HG02763 (cell line): ENCODE measurements at regions not wholly inside any gene's neighbourhood (a gene's known extent, or its start where the extent isn't known, plus 50 kb on each side); places are given as distances from the start of the nearest gene placed in this dataset.

ENCODE experiments used
- ATAC-seq: cut with Tn5 transposase; IDR thresholded peaks from one replicate; pipeline ENCODE4 v1.9.1; 2021; ENCODE audit warnings: mild to moderate bottlenecking, moderate library complexity; ENCODE audit not compliant: unreplicated experiment

DNA sequence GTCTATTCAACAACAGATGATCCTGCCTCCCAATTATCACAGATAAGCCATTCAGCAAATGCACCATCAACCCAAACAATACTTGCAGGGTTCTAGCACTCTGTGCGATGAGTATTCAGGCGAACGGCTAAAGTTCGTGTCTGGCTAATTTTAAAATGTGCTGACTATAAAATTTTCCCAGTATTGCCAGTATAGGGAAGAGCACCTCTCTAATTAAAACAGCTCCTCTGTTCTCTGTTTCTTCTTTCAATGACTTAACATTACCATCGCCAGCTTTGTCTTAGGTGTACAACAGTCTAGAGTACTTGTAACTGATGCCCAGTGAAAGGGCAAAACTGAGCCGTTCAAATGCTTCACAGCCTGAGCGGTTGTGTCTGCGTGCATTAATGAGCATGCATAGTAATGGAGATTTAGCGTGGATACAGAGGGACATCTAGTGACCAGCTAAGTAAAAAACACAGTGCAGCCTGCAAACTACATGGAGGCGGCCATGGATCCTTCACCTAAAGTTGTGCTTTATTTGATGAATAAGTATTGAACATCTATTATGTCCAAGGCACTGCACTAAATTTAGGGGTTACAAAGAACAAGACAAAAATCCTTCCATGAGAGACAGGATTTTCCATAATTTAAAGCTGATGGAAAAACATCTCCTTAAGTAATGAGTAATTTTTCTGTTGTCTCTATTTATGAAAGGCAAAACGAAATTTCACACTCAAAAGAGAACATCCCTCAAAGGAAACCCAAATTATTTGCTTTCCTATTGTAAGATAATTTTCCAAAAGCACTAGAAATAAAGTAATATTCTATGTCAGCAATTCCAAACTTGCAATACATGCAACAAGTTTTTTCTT is 120.0 kb downstream of the SETD4 start:
- no peak for ATAC-seq

DNA sequence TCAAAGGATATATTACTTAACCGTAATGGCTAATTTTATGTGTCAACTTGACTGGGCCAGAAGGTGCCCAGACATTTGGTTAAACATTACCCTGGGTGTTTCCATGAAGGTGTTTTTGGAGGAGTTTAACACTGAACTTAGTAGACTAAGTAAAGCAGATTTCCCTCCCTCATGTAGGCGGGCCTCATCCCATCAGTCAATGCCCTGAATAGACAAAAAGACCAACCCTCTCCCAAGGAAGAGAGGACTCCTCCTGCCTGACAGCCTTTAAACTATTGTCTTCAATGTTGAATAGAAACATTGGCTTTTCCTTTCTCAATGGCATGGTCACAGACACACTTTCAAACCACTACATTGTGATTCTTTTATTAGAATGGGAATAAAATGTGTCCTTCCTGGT is 121.9 kb downstream of the SETD4 start:
- ATAC-seq: no peak

DNA sequence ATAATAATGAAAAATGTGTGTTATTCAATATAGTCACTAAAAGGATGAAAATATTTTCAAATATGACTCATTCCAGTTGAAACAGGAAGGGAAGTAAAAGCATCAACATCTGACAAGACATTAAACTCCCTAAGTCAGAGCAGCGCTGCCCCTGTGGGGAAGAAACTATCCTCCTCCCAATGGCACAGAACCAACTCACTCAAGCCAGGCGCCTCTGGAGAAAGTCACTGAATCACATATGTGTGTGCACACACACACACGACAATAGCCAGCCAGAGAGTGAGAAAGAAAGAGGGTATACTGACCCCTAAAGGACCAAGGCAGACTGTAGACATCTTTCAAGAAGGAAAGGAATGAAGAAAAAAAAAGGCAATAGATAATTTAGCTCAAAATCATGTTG is 126.9 kb downstream of the SETD4 start:
- ATAC-seq: no peak

- ATAC-seq: peak; percentile 67
Measured at GRCh38 chr21:35932232-35932911, 128.0 kb downstream of the SETD4 start.

- ATAC-seq: no peak
Measured at GRCh38 chr21:35929901-35930300, 130.4 kb downstream of the SETD4 start.

DNA sequence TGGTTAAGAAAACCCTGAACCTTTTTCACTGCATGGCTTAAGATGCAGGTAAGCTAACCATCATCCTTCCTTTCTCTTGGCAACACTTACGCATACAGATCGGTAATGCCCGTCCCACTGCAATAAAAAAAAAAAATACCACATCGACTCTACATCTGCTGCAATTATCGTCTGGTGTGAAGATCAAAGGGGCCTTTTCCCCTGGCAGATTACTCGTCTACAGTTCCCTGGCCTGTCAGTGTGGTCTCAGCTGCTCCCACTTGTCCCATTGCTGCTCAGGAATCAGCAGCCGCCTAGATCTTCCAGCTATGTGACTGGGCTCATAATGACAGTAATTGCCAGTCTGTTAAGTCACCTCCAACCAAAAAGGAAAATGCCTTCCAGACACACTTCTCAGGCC is 133.1 kb downstream of the SETD4 start:
- ATAC-seq: no peak

DNA sequence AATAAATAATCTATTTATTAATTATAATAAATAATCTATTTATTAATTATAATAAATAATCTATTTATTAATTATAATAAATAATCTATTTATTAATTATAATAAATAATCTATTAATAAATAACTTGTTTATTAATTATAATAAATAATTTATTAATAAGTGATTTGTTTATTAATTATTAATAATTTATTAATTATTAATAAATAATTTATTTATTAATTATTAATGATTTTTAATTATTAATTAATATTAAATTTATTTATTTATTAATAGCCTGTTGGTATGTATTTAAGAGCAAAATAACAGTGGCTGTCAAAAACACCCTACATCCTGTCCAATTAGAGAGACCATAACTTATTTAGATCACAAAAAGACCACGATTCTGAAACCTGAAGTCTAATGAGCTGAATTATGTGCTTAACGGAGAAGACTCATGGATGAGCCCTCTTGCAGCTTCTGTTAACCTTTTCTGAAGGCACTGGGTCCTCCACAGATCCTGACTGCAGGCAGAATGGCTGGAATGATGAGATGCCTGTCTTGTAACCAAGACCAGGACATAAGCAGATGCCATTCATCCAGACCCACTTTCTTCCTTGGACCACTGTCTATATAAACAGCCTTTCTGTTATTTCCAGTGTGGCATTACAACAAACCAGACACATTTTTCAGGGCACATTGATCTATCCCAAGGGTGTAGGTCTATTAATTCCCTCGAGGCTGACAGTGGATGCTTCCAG is 134.2 kb downstream of the SETD4 start:
- ATAC-seq: no peak

- ATAC-seq: no peak
Measured at GRCh38 chr21:35925497-35925896, 134.8 kb downstream of the SETD4 start.

DNA sequence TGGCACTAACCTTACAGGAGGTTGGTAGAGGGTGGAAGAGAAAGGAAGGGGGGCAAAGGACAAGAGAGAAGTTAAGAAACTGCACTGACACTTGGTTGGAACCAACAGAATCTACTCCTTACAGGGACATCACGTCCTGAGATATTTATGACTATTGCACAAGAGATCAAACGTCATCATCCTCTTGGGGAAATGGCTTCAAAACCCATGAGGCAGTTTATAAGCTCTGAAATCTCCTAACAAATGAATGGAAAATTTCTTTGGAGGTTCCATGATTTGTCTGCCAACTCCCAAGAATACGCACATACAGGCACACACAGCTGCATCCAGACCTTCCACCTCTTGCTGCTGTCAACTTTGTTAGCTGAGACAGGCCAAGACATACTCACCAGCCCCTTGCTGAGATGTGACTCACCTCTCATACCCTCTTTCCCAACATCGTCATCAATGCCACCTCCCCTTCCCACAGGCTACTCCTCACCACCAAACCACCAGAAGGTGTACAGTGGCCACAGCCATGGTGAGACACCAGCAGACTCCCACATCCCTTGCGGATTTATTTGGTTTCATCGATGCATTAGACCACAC is 135.5 kb downstream of the SETD4 start:
- ATAC-seq: no peak

DNA sequence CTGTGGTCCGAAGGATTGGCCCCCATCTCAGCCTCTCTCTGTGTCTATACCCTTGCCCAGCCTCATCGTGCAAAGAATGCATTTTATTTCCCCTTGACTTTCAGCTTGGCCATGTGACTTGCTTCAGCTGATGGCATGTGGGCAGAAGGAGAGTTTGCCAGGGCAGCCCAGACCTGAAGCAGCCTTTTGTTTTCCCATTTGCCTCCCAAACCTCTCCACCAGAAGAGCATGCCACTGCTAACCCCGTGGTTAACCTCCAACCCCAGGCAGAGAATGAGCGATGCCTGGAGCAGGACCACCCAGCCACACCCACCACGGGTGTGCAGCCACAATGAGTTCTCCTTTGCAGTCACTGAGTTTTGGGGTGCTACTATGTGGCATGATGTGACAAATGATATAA is 136.4 kb downstream of the SETD4 start:
- ATAC-seq: no peak

- ATAC-seq: no peak
Measured at GRCh38 chr21:35922618-35923017, 137.7 kb downstream of the SETD4 start.

GRCh38 chr21:35921471-35921870 is 138.9 kb downstream of the SETD4 start:
- no peak for ATAC-seq

DNA sequence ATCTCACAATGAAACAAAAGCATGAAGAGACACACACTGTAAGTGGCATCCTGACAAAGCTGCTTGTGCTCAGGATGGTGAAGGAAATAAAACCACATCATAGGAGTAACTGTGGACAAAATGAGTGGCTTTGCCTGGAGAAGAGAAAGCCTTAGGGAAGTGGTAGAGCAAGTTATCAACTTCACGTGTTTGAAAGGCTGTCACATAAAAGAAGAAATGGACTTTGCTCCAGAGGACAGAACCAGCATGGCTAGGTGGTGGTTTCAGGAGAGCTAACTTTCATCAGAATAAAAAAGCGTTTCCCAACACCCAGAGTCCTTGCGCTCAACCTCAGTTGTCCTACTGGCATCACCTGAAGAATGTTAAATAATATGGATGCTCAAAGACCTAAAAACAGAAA is 139.9 kb downstream of the SETD4 start:
- no peak for ATAC-seq

DNA sequence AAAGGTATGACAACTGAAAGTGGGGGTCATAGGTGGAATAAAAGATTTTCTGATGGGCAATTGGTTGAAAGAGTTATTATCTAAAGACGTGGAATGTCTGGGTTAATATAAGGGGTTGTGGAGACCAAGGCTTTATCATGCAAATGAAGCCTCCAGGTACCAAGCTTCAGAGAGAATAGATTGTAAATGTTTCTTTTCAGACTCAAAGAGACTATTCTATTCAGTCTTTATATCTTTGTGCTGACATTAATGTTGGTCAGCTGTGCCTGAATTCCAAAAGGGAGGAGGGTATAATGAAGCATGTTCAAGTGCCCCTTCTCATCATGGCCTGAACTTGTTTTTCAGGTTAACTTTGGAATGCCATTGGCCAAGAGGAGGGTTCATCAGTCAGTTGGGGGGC is 145.3 kb downstream of the SETD4 start:
- ATAC-seq: no peak

DNA sequence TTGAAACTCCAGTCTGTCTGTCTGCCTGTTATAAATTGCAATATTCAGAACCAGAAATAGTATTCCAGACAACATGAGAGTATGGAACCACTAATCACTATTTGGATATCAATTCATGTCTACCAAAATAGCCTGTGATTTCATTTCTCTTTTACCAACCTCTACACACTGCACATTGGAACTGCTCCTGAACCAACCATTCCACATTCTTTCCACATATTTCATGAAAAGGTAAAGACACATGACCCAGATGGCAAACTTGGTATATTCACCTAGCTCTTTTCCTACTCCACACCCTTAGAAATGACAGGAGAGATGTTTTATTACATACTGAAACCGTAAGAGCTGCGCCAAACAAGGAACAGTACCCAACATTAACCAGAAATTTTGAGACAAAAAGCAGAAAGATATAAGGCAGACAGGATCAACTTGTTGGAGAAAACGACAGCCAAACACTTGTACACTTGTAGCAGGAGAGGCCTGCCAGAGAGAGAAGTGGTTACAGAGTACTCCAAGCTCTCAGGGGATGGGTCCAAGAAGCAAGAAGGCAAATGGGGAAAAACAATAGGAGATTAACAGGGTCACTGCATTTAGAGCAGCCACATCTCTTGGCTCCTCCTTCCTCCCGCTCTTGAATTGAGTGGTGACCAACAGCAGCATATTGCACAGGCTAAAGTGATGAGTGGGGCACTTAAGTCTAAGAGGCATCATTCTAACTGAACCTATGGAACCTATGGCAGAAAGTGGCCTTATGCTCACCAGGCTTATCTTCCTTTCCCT is 148.7 kb downstream of the SETD4 start:
- ATAC-seq: no peak

DNA sequence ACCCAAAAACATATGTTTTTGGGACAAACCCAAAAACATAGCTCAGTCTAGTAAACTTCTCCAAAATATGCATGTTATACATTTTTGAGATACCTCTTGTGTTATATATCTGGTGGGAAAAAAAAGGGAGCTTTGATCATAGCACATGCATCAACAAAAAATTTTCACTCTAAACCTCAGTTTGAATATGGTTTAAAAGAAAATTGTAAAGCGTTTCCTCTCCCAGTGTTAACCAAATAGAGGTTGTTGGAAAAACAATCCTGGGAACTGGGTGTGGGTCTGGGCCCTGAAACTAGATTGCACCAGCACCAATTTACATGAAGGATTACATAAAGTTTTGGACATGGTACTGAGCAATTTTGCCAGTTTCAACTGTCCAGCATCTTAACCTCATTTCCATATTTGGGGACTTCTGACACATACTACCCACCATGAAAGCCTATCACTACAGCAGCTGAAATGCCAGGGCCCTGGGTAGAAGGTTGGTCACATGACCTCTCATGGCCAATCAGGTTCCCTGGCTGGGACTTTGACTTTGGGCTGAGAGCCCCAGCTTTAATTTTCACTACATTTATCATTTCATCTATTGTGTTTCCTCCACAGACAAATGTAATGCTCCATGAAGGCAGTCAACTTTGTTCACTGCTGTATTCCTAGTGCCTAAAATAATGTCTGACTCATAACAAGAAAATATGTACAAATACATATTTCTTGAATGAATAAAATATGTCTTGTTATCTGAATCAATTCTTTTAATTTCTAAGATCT is 150.7 kb downstream of the SETD4 start:
- ATAC-seq: no peak

DNA sequence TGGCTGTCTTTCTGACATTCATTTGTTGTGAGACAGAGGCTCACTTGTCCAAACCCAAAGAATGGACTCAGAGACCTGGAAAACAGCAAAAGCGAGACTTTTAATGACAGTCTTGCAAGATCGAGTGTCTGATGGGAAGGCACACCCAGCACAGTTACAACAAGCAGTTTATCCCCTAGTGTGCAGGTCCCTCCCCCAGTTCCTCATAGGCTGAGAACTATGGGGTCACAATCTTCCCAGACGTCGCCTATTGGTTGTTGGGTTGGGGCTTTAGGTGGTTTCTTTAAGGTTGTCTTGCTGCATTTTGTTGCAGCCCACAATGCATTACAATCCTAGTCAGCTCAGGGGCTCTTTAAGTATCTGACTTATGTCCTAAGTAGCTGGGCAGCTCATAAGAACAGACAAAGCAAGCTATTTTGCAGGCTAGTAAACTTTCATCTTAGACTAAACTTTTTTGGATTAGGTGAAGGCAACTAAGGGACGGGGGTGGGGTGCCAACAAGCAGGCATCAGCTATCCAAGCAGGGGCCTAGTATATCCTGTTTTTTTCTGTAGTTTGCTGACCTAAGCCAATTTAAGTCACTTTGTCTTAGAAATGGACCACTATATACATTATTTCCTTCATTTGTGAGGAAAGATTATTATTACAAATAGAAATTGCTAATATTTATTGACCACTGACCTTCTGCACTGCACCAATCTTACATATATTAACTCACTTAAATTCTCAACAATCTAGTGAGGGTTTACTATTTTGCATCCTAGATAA is 151.8 kb downstream of the SETD4 start:
- ATAC-seq: no peak

DNA sequence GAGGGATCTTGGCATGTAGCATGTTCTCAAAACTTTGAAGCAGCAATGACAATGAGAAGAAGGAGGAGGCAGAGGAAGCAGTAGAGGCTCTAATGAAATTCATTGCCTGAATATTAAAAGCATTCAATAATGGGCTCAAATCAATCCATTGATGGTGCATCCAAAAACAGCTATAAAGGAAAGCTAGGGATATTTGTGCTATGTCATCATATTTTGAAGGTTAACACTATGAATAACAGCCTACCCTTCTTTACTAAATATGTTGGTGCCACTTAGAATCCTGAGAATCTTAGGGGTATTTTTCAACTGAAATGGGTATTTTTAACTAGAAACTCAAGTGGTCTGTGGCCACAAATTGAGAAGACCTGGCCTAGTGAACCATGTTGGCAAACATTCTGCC is 153.7 kb downstream of the SETD4 start:
- no peak for ATAC-seq

GRCh38 chr21:35905963-35906345 is 154.4 kb downstream of the SETD4 start:
- ATAC-seq: no peak
